ENCODE measurements at regions not wholly inside any gene's neighbourhood (a gene's known extent, or its start where the extent isn't known, plus 50 kb on each side); places are given as distances from the start of the nearest gene placed in this dataset.

DNA sequence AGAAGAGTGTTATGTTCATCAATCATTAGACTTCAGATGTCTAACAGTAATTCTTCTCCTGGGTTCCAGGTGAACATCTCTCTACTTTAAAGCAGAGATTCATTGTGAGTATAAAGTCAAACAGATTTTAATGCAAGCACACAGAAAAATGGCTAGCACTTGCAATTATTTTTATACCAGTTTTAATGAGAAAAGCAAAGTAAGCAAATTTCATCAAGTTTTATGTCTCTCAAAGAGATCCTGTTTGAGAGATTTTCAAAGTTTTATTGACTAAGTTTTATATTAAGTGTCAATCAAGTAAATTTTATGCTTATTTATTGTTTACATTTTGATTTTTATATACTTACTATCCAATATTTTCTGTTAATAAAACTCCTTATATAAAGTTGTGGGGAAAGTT, 1628.5 kb downstream of the HACE1 start:
- H3K27ac ChIP-seq = no peak overlapping the region
- H3K4me3 ChIP-seq = no peak overlapping the region
- intact Hi-C loops (cut with DNase I) = no loop called here
- H3K9me3 ChIP-seq = peaks cover 0 to 18% of the 10 kb centered on the region in 2 donors
- no peaks in the 10 kb centered on the region for H3K4me1 ChIP-seq
- DNase-seq (no peak), ATAC-seq (no peak)
- H3K36me3 ChIP-seq = no peaks in the 10 kb centered on the region
- TF ChIP-seq, protein P1, sequence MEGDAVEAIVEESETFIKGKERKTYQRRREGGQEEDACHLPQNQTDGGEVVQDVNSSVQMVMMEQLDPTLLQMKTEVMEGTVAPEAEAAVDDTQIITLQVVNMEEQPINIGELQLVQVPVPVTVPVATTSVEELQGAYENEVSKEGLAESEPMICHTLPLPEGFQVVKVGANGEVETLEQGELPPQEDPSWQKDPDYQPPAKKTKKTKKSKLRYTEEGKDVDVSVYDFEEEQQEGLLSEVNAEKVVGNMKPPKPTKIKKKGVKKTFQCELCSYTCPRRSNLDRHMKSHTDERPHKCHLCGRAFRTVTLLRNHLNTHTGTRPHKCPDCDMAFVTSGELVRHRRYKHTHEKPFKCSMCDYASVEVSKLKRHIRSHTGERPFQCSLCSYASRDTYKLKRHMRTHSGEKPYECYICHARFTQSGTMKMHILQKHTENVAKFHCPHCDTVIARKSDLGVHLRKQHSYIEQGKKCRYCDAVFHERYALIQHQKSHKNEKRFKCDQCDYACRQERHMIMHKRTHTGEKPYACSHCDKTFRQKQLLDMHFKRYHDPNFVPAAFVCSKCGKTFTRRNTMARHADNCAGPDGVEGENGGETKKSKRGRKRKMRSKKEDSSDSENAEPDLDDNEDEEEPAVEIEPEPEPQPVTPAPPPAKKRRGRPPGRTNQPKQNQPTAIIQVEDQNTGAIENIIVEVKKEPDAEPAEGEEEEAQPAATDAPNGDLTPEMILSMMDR (IDR thresholded peaks at IDR 0.05) = no peak
- H3K27me3 ChIP-seq = no peaks in the 10 kb centered on the region

DNA sequence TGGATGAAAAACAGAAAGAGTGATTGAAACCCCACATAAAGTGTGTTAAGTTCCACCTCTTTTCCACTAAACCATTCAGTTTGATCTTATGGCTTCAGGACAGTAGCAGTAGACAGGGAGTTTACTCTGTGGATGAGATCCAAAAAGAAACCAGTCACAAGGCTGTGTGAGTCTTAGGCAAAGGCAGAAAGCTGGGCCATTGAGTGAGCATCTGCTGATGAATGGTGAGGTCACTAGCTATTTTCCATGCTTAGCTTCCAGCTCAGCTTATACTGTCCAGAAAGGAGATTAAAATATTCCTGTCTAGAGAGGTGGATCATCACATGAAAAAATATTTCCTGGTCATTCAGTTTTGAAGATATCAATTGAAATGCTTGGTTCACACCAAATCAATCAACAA, 1643.9 kb downstream of the HACE1 start:
- H3K27ac ChIP-seq = no peak overlapping the region
- TF ChIP-seq, protein P1 (IDR thresholded peaks at IDR 0.05) = no peak
- H3K4me1 ChIP-seq = no peaks in the 10 kb centered on the region
- no peaks in the 10 kb centered on the region for H3K27me3 ChIP-seq
- H3K9me3 ChIP-seq = no peaks in the 10 kb centered on the region
- DNase-seq (no peak), ATAC-seq (no peak)
- intact Hi-C loops (cut with DNase I) = no loop called here
- H3K36me3 ChIP-seq = no peaks in the 10 kb centered on the region
- no peak overlapping the region for H3K4me3 ChIP-seq

DNA sequence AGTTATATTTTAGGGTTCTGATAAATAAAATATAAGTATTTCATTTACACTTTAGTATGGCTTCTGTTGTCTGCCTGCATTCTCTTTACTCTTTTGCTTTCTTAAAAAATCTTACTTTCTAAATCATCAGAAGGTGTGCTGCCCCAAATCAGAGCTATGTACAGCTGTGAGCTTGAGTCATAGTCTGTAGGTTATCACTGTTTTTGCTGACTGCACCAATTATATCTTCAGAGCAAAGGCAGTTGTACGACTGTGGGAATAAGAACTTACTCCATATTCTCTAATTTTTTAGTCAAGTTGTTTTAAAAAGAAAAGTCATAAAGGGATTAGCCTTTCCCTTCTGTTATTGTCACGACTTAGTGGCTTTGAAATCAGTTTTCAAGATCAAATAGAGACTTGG, 1649.0 kb downstream of the HACE1 start:
- intact Hi-C loops (cut with DNase I) = no loop called here
- no peak overlapping the region for H3K27ac ChIP-seq
- no peak overlapping the region for H3K4me3 ChIP-seq
- ATAC-seq = no peak
- no peaks in the 10 kb centered on the region for H3K4me1 ChIP-seq
- TF ChIP-seq, protein P1 (IDR thresholded peaks at IDR 0.05) = no peak
- no peaks in the 10 kb centered on the region for H3K36me3 ChIP-seq
- H3K27me3 ChIP-seq = no peaks in the 10 kb centered on the region
- H3K9me3 ChIP-seq = no peaks in the 10 kb centered on the region
- no peak for DNase-seq

DNA sequence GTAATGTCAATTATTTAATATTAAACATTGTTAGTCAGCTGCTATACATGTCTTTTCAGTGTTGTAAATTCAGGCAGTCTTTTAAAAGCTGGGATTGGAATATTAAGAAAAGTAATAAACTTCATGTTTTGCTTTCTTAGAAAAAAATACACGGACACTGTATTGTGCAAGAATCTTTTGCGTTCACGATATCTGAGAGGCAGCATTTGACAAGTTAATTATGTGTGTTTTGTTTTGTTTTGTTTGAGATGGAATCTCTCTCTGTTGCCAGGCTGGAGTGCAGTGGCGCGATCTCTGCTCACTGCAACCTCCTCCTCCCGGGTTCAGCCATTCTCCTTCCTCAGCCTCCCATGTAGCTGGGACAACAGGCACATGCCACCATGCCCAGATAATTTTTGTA, 1661.3 kb downstream of the HACE1 start:
- Histone ChIP-seq H3K4me3 (no peak overlapping the region), H3K36me3 (no peaks in the 10 kb centered on the region), H3K27me3 (no peaks in the 10 kb centered on the region), H3K4me1 (no peaks in the 10 kb centered on the region), H3K9me3 (no peaks in the 10 kb centered on the region), H3K27ac (no peak overlapping the region)
- DNase-seq (peak in 1 of 4 donors; percentile 28), ATAC-seq (no peak)
- TF ChIP-seq, protein P1 (IDR thresholded peaks at IDR 0.05) = no peak
- intact Hi-C loops (cut with DNase I) = no loop called here

DNA sequence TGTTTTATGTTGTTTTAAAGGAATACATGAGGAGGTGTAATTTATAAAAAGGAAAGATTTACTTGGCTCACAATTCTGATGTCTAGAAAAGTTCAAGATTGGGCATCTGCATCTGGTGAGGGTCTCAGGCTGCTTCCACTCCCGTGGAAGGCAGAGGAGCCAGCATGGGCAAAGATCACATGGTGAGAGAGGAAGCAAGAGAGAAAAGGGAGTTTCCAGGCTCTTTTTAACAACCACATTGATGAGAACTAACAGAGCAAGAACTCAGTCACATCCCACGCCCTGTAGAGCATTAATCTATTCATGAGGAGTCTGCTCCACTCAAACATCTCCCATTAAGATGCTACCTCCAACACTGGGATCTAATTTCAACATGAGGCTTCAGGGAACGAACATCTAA, 1666.3 kb downstream of the HACE1 start:
- no peaks in the 10 kb centered on the region for H3K27me3 ChIP-seq

More for the DNA sequence above, 1666.3 kb downstream of the HACE1 start:
- no peak overlapping the region for H3K27ac ChIP-seq
- no peak overlapping the region for H3K4me3 ChIP-seq
- intact Hi-C loops (cut with DNase I) = no loop called here
- no peaks in the 10 kb centered on the region for H3K4me1 ChIP-seq
- ATAC-seq (no peak), DNase-seq (no peak)
- TF ChIP-seq, protein P1 (IDR thresholded peaks at IDR 0.05) = no peak
- H3K36me3 ChIP-seq = no peaks in the 10 kb centered on the region
- no peaks in the 10 kb centered on the region for H3K9me3 ChIP-seq

Measured in left lung (tissue), 4 donors.